Cerebellar nuclear complex (tissue), 1 donor: ENCODE measurements at regions not wholly inside any gene's neighbourhood (a gene's known extent, or its start where the extent isn't known, plus 50 kb on each side); places are given as distances from the start of the nearest gene placed in this dataset.

Source experiments
- DNase-seq, 2 experiments: peaks; one replicate each; lab custom pipeline; 2025; lab: John Stamatoyannopoulos, UW

DNA sequence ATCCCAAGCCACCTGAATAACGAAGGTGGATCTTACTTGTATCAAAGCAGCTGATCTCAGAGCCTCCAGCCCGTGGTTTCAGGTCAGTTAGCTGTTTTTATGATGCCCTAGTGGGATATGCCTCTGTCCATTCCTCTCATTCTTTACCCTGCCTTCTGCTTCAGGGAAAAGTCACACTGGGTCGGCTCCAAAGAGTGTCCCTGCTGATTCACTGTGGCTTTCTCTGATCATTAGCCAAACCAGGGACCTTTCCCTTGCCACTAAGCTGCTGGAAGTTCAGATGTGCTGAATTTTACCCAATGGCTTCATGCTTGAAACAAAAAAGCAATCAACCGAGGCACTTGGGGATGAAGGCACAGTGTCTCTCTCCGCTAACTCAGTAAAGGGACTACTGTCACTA, 170.2 kb upstream of the SALL1 start:
- no peak for DNase-seq

DNA sequence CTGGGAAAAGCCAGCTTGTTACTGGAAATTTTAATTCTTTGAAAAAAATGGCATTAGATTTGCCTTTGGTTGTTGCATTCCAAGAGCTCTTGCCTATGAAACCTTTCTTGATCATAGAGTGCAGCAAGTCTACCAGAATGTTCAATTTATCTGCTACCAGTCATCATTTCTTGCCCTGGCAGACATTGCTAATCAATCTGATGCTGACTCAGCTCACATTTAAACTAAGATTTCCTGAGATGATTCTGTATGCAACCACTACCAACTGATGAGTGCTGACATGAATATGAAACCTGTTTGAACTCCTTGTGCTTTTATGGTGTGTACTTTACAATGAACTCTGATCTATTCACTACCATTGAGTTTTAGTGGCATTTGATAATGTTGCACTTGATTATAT, 166.5 kb upstream of the SALL1 start:
- DNase-seq, result no peak

DNA sequence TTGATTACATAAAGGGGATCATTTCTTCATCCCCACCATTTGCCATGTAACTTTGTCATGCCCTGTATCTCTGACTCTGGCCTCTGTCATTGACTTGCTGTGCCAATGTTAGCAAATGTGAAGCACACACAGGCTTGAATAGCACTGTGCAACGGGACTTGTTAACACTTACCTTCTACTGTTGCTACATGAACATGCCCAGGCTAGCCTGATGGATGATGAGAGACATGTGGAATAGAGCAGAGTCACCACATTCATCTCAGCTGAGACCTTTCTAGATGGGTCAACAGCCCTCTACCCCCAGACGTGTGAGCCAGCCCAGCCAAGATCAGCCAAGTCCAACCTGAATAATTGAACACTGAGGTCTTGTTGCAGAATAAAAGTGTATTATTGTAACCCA, 162.1 kb upstream of the SALL1 start:
- DNase-seq, result no peak

DNA sequence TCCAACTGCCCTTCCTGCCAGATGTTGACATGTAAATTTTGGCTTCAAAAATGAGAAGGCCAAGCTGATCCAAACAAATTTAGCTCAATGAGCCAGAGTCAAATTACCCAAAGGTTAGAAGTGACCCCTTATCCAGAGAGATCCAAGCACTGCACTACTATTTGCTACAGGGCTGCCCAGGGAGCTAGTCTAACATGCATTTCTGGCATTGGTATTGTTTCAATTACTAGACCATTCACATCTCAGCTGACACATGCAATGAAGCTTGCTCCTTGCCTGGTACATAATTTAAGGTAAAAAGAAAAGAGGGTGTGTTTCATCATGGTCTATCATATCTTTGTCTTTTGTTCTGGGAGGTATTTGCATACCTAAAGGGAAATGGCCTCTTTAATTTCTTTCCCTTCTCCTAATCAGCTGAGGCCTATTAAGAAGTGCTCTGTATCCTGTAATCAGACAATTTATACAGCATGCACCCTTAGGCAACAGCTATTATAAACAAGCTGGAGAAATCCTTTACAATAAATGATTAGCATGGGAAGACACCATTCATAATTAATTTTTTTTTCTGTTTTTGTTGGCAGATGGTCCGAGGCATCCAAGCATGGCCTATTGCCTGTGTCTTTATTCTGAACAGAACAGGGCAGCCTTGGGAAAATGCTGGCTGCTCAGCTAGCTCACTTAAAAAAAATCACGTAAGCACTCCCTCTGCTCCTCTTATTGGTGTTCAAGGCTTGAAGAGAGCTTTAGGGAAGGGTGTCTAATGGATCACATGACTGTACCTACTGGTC, 161.5 kb upstream of the SALL1 start:
- DNase-seq, result no peak

DNA sequence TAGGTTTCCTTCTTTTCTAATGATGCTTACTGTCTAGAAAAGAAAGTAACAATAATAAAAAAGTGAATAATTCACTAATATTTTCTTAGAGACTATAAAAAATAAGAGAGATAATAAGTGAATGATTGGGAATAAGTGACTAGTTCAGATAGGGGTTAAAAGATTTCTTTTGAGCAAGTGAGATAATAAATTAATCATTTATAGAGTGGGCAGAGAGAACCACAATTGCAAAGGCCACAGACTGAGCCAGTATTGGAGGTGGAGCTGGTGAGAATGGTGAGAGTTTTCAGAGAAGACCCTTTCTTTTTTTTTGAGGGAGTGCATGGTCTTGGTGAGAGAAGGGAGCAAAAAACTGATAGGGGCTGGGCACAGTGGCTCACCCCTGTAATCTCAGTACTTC, 159.1 kb upstream of the SALL1 start:
- no peak for DNase-seq

DNA sequence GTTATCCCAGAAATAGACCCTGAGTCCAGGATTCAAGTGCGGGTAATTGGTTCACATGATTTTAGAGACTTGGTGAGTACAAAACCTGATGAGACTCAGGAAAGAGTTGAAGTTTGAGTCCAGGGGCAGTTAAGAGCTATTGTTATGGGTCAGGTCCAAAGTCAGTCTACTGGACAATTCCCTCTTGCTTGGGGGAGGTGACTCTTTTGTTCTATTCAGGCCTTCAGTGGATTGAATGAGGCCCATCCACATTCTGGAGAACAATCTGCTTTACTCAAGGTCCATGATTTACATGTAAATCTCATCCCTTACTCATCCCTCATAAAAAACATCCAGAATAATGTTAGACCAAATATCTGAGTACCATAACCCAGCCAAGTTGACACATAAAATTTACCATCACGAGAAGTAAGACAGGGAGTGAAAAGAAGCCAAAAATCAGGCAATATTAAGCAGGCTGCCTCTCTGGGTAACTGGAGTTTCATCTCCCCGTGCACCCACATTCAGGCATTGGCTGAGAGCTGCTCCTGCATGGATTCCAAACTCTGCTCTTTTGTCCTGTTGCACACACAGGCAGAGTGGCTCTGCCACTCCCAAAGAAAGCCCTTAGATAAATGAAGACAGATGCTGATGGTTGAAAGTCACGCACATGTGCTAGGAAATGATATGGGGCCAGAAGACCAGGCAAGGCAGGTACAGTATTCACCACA, 156.0 kb upstream of the SALL1 start:
- no peak for DNase-seq

DNA sequence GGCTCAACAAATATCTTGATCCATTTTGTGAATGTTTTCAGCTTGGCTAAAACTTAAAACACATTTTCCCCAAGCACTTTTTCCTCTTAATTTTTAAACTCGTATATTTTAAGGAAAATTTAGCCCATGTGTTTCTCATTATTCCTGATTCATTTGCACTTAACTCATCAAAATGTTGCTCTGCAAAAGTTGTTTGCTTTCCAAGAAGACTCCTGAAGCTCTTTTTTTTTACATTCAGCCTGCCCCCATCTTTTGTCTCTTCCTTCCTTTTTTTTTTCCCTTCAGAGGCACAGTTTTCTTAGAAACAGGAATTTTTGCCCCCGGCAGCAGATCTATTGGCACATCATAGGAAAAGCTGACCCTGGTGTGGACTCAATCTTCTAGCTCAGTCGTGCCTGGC, 155.0 kb upstream of the SALL1 start:
- DNase-seq, result no peak

DNA sequence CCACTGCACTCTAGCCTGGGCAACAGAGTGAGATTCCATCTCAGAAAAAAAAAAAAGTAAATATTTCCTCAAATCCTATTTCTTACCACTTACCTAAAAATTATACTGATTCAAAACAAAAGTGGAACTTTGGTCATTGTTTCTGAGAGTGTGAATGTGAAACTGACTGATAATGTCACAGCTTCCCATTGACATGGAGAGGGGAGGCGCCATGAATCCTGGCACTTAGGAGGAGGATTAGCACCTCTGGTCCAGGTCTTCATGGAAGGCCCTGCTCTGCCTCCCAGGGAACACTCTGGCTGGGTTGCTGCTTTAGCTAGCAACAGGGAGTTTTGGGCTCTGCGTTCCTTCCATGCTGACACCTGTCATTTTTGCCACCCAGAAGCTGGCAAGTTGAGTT, 154.3 kb upstream of the SALL1 start:
- no peak for DNase-seq

DNA sequence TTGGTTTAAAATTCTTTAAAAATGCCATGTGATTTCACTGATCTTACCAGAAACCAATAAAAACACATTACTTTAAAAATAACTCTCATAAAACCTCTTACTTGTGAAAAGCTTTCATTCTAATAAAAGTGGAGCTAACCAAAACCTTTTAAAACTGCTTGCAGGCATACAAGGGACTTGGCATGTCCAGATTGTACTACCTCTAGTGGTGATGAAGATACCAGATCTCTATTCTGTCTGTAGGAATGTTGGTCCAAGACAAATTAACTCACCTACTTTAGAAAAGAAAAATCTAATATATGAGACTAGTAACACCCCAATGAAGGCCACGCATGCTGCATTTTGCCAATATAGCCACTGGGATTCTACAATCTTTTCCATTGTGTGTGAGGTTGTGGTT, 151.0 kb upstream of the SALL1 start:
- no peak for DNase-seq

DNA sequence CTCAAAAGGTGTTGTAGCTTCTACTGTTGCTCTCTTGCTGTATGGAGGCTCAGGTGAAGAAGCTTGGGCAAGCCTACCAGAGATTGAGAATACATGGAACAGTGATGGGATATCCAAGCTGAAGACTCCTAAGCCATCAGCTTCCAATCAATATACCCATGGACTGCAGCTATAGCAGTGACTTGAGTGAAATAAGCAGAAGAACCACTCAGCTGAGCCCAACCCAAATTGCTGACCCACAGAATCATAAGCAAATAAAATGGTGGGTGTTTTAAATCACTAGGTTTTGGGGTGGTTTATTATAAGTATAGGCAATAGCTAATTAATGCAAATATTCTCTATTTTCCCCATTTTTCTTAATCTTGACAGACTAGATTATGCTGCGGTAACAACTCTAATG, 147.7 kb upstream of the SALL1 start:
- DNase-seq, result no peak

DNA sequence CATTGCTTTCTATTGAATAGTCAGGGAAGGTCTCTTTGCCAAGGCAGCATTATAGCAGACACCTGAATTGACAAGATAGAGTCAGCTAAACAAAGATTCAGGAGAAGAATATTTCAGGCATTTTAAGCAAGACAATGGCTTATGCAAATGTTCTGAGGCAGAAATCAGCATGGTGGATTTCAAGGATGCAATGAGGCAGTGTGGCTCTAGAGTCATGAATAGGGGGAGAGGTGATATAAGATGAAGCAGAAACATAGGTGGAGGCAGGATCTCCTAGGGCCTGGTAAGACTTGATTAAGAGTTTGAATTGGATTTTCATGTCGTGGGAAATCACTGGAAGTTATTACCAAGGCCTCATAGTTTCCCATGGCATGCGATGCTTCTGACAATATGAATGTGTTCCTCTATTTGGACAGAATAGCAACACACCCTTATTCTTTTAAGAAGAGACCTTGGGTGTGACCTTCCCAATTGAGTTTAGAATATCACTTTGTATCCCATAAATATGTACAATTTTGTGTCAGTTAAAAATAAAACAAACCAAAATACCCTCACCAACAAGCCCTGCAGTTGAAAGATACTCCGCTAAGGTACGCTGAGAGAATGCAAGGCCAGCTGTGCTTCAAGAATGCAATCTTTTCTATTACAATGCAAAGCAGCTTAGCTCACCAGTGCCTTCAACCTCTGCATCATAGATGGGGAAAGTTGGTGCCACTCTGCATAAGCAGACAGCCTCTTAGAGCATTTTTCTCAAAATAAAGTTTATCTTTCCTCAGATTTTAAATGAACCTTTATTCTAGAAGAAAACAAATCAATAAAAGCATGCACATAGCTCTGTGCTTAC, 139.6 kb upstream of the SALL1 start:
- DNase-seq, result no peak

DNA sequence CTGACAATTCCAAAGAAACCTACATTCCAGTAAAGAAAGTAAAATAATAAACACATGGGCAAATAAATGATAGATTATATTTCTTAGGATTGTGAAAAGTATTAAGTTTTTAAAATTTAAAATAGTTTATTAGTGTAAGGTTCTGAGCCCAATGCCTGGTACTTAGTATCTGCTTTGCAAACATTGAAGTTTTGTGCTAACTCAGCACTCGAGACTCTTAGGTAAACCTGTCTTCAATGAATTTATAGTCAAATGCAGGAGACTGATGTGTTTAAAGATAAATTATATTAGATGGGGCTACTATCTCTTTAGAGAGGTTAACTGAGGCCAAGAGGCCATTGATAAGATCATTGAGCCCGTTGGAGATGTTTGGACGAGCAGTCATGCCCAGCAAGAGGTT, 138.3 kb upstream of the SALL1 start:
- no peak for DNase-seq

DNA sequence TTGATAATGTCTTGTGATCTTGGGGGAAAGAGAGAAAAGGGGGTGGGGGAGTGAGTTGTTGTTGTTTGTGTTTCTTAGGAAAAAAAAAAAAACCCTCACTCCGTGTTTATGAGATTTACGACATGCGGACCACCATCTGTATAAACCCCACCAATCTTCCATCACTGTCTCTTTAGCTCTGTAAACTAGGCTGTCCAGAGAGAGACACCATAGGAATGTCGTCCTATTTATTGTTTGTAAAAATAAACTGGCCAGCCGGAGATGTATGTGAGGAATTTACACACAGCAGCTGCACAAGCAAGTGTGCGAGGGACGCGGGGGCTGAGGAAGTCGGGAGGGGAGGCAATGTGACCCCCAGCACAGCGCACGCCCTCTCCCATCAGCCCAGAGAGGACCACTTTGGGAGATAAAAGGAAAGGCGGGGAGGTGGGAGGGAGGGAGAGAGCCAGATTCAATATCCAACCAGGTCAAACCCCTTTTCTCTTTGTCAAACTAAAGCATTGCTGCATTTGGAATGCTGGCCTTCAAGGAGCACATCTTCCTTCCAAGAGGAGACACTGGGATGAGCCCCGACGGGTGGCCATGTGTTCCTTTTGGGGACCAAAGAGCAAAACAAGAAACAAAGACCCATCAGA, 136.2 kb upstream of the SALL1 start:
- DNase-seq, result no peak

DNA sequence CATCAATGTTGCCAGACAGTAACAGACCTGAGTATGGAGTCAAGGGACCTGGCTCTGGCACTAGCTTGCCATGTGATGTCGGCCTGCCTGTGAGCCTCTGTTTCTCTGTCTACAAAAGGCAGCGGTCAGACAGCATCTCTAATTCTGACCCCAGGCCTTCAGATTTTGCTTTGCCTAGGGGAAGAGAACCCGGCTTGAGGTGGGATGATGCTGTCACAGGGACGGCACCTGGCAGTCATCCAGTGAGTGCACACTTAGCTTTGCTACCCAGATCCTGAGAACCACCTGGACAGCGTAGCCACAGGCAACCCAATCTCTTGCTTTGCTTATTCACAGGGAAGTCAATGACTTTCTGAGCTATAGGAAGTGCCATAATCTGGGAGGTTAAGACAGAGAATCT, 135.2 kb upstream of the SALL1 start:
- DNase-seq, result no peak

DNA sequence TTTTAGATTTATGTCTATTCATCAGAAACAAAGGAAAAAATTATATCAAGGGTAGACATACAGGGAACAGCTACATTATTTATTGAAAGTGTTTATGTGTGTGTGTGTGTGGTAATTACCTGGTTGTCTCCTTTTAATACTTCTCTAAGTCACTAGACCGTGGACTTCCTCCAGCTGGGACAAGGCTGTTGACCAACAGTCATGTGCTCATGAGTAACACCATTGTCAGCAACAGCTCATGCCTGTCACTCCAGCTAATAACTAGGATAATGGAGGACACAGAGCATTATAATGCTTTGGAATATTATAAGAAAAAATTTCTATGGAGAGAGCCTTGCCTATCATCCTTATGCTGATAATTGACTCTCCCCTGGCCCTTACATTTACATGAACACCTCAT, 125.3 kb upstream of the SALL1 start:
- DNase-seq, result no peak

DNA sequence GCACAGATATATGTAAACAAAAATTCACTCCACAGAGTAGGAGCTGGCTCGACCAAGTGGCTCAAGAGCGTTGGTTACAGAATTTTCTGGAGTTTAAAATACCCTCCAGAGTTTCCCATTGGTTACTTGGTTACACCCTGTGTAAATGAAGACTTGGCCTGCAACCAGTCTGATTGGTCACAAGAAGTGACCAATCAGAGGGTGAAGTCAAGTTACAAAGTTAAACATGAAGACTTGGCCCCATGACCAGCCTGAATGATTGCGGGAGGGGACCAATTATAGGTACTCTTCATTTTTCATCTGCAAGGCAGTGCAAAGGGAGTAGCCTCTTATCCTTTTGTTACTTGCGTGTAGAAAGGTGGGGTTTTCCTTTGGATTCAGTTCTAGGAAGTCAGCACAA, 121.3 kb upstream of the SALL1 start:
- no peak for DNase-seq

DNA sequence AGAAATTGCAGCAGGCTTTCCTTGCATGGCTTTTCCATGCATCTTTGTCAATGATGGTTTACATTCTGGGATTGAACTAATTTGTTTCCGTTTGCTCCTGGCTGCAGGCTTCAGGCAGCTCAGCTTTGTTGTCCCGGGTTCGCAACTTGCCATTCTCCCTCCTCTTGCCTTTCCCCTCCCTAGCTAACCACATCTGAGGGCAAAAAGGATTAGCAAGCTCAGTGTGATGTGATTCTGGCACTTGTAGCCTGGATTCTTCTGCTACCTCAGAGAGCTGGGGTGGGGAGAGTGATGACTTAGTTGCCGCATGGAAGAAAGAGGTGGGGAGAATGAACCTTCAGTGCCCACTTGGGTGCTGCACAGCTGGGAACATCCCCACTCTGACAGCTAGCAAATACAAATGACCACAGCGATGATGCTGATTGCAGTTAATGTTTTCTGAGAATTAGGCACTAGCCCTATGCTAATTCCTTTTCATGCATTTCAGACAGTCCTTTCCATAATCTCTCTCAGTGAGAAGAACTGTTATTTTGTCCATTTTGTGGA, 120.2 kb upstream of the SALL1 start:
- no peak for DNase-seq

DNA sequence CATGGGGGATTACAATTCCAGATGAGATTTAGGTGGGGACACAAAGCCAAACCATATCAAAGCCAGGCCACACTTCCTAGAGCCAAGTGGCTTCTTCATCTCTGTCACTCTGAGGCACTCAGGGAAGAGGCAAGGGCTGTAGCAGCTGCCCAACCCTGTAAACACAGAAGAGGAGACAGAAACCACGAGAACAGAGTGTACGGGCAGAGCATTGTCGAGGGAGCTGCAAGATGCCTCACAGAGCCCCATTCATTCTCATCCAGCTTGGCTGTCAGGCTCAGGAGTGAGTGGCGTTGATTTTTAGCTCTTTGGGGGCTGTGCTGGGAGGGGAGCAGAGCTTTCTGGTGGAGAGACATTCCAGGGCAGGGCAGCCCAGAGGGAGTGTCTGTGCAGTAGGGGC, 117.2 kb upstream of the SALL1 start:
- no peak for DNase-seq

DNA sequence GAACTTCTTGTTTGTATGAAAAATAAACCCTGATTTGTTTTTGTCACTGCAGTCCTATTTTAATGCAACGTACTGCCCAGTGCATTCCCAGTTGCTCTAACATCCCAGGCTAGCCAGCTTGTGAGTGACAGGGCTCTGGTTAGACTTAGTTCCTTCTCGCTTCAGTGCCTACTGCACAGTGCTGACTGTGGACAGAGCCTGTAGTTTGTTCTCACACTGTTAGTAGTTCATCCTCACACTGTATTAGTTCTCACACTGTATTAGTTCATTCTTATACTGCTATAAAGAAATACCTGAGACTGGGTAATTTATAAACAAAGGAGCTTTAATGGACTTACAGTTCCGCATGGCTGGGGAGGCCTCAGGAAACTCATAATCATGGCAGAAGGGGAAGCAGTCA, 116.6 kb upstream of the SALL1 start:
- DNase-seq, result no peak

DNA sequence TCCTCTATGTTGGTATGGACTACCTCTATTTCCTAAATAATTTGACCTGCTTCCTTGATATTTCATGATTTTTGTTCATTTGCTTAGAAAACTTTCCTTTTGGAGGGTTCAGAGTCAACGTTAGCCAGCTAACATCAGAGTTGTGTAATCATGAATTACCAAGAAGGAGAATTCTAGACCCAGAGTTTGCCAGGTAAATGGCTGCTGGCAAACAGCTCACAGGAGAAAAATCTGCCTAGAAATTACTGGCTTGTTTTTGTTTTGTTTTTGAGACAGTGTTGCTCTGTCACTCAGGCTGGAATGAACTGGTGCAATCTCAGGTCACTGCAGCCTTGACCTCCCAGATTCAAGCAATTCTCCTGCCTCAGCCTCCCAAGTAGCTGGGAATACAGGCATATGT, 111.4 kb upstream of the SALL1 start:
- no peak for DNase-seq

DNA sequence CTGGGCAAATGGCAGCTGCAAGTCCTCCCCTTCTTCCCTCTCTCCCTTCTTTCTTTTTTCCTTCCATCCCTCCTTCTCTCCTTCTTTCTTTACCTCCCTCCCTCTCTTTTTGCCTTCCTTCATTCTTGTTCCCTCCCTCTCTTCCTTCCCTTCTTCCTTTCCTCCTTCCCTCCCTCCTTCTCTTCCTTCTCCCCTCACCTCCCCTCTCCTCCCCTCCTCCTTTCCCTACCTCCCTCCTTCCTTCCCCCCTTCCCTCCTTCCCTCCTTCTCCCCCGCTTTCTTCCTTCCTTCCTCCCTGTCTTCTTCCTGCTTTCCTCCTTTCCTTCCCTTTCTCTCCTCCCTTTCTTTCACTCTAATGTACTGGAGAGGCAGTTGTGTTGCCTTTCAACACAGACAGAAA, 110.8 kb upstream of the SALL1 start:
- no peak for DNase-seq

DNA sequence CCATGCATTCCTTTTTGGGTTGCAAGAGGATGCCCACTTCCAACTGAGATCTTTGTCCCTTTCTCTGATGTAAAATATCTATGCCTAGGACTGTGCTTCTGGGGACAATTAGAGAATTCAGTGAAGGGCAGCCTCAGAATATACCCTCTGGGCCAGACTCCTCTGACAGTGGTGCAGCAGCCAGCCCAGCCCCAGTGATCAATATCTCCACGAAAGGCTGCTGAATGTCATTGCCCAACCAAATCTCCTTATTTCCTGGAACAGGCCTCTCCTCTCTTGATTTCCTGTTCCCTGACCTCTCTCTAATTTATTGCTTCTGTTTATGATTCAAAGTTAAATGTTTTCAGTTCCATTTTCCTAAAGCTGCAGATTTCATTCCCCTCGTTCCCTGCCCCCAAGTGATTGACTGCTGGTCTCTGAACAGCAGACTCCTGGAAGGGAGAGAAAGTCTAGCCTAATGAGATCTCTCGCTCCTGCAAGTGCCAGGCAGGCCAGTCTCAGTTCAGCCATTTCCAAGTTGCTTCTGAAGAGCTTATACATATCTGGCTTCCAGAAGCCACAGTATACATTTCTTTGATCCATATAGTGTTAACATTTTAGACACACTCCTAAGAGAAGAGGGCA, 104.4 kb upstream of the SALL1 start:
- DNase-seq, result no peak
